RPMI7951 (cell line): ENCODE measurements at regions not wholly inside any gene's neighbourhood (a gene's known extent, or its start where the extent isn't known, plus 50 kb on each side); places are given as distances from the start of the nearest gene placed in this dataset.

Experiments used
- DNase-seq: peaks from one replicate; pipeline ENCODE4 v3.0.0-alpha.2; 2012; ENCODE audit warnings: low read depth

DNA sequence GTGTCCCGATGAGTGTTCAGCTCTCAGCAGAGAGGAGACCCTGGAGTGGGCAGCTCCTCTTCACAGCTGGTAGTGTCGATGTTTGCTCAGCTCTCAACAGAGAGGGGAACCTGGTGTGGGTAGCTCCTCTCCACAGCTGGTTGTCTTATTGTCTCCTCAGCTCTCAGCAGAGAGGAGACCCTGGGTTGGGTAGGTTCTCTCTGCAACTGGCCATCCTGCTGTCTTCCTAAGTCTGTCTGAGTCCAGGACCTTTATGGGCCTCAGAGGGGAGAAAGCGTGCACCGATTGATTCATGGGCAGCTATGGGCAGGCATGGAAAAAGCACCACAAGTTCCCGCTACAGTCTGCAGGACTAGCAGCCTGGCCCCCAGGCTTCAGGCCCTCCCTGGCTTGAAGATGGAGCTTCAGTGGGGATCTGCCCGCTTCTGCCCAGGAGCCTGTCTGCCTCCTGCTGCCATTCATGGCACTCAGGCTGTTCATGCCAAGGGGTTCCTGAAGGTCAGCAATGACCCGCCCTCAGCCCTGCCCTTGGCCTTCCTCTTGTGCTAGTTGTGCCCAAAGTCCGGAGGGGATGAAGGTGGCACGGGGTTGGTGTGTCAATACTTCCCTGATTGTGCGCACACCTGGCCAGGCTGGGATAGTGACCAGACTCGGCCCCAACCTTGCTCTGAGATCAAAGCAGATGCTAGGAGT lies 224.2 kb downstream of the KCNC2 start:
- no peak for DNase-seq

- DNase-seq, result no peak
Observed at GRCh38 chr12:74985986-74986319, 223.7 kb downstream of the KCNC2 start.

GRCh38 chr12:74988156-74988555 lies 221.5 kb downstream of the KCNC2 start:
- no peak for DNase-seq
